Endothelial cell of umbilical vein (primary cell): ENCODE measurements at regions not wholly inside any gene's neighbourhood (a gene's known extent, or its start where the extent isn't known, plus 50 kb on each side); places are given as distances from the start of the nearest gene placed in this dataset.

Experiments
- EZH2 ChIP-seq: IDR thresholded peaks from 2 replicates; pipeline ENCODE4 v1.6.1; 2012; ENCODE audit warnings: borderline replicate concordance, low read depth, mild to moderate bottlenecking, moderate library complexity, low read length, inconsistent platforms; ENCODE audit not compliant: severe bottlenecking
- FOS ChIP-seq: IDR thresholded peaks from 2 replicates; pipeline ENCODE4 v1.6.1; 2011; ENCODE audit warnings: mild to moderate bottlenecking, low read length, moderate library complexity, borderline replicate concordance; ENCODE audit not compliant: insufficient read depth
- GATA2 ChIP-seq: IDR thresholded peaks from 2 replicates; pipeline ENCODE4 v1.7.0; 2011; ENCODE audit warnings: low read depth, mild to moderate bottlenecking, moderate library complexity, mixed read lengths, low read length; ENCODE audit not compliant: insufficient read length, insufficient read depth
- JUN ChIP-seq: IDR thresholded peaks from 2 replicates; pipeline ENCODE4 v1.6.1; 2011; ENCODE audit warnings: borderline replicate concordance, low read depth; ENCODE audit not compliant: insufficient read length, insufficient read depth
- MYC ChIP-seq: IDR thresholded peaks from one replicate; pipeline ENCODE4 v1.6.1; 2011; ENCODE audit warnings: mild to moderate bottlenecking, low read depth, low read length
- POLR2A ChIP-seq: IDR thresholded peaks from 2 replicates; pipeline ENCODE4 v1.6.1; 2012; ENCODE audit warnings: low read depth, mild to moderate bottlenecking, control low read depth, low read length
- POLR2AphosphoS5 ChIP-seq: IDR thresholded peaks from 2 replicates; pipeline ENCODE4 v1.6.1; 2012; ENCODE audit warnings: low read depth, mild to moderate bottlenecking, control low read depth, low read length, moderate library complexity; ENCODE audit not compliant: insufficient read depth
- TF ChIP-seq, protein P1 (sequence below), 2 donors: IDR thresholded peaks; 1 replicate in 1 of 2; 2 replicates in 1 of 2; pipeline ENCODE4 v1.5.1; 2011; ENCODE audit warnings: low read length in 2 of 2, mild to moderate bottlenecking in 2 of 2, moderate library complexity in 2 of 2, control low read depth in 1 of 2, inconsistent platforms in 1 of 2, low read depth in 1 of 2; ENCODE audit not compliant: insufficient read depth in 1 of 2; ENCODE audit errors: extremely low read depth in 1 of 2
- TF ChIP-seq, protein P2 (sequence below): IDR thresholded peaks from 2 replicates; pipeline ENCODE4 v1.6.1; 2011; ENCODE audit not compliant: insufficient read depth, insufficient read length

DNA sequence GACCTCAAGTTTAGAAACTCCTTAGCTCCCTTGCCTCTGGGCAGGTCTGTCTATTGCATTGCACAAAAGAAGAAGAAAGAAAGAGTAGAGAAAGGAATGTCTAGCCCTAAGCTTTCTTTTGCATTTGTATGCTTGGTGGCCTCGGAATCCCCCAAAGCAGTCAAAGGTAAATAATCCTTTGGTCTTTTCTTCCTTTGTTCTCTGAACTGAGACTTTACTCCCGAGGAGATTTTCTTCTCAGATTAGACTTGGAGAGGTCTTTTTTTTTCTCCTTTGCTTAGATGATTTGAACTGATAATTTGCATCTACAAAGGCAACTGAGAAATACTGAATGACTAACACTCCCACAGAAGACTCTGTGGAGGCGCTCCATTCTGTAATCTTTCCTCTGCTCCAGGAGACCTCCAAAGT is 93.2 kb downstream of the AKR1D1 start:
- TF ChIP-seq, protein P1, sequence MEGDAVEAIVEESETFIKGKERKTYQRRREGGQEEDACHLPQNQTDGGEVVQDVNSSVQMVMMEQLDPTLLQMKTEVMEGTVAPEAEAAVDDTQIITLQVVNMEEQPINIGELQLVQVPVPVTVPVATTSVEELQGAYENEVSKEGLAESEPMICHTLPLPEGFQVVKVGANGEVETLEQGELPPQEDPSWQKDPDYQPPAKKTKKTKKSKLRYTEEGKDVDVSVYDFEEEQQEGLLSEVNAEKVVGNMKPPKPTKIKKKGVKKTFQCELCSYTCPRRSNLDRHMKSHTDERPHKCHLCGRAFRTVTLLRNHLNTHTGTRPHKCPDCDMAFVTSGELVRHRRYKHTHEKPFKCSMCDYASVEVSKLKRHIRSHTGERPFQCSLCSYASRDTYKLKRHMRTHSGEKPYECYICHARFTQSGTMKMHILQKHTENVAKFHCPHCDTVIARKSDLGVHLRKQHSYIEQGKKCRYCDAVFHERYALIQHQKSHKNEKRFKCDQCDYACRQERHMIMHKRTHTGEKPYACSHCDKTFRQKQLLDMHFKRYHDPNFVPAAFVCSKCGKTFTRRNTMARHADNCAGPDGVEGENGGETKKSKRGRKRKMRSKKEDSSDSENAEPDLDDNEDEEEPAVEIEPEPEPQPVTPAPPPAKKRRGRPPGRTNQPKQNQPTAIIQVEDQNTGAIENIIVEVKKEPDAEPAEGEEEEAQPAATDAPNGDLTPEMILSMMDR (IDR thresholded peaks at IDR 0.05; ENCODE audit: extremely low read depth in 1 of 2, insufficient read depth in 1 of 2, low read depth in 1 of 2, low read length in 2 of 2) = no peak
- no peak for TF ChIP-seq POLR2A
- TF ChIP-seq MYC = no peak
- TF ChIP-seq FOS = no peak
- TF ChIP-seq POLR2AphosphoS5 = no peak
- TF ChIP-seq JUN = no peak
- TF ChIP-seq, protein P2, sequence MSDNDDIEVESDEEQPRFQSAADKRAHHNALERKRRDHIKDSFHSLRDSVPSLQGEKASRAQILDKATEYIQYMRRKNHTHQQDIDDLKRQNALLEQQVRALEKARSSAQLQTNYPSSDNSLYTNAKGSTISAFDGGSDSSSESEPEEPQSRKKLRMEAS = no peak
- TF ChIP-seq EZH2 = no peak
- TF ChIP-seq GATA2 = no peak
